ENCODE measurements at regions not wholly inside any gene's neighbourhood (a gene's known extent, or its start where the extent isn't known, plus 50 kb on each side); places are given as distances from the start of the nearest gene placed in this dataset.

DNA sequence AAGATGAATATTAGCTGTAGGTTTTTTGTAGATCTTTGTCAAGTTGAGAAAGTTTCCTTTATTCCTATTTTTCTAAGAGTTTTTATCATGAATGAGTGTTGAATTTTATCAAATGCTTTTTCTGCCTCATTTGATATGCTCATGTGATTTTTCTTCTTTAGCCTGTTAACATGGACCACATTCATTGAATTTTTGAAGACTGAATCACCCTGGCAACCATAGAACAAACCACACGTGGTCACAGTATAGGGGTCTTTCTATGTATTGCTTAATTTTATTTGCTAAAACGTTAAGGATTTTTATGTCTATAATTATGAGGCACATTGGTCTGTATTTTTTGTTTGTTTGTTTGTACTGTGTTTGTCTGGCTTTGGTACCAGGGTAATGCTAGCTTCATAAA, 201.7 kb upstream of the CWC22 start:
- peak; percentile 16 for DNase-seq (ENCODE audit: low read depth)

DNA sequence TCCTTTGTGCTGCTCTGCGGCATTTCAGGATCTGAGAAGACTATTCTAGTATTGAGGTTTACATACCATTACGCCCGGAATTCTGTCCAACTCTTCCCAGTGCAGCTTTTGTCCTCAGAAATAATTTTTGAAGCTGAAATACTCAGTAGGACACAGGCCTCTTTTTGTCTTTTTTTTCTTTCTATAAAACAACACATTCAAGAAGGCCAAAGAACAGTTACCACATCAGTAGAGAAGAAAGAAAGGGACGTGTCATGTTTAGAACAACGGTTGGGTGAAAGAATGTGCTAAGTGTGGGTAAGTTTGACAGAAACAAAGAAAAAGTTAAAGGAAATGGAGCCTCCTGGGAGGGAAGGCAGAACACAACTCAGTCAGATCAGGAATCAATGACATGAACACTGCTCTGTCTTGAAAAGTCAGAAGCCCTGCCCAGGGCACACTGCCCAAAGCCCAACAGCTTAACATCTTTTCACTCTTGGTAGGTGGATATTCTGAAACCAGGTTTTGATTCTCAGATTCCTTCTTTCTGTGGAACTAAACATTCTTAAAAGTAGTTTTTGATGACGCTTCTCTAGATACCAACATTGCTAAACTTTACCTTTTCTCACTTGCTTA, 198.6 kb upstream of the CWC22 start:
- DNase-seq (ENCODE audit: low read depth): no peak

DNA sequence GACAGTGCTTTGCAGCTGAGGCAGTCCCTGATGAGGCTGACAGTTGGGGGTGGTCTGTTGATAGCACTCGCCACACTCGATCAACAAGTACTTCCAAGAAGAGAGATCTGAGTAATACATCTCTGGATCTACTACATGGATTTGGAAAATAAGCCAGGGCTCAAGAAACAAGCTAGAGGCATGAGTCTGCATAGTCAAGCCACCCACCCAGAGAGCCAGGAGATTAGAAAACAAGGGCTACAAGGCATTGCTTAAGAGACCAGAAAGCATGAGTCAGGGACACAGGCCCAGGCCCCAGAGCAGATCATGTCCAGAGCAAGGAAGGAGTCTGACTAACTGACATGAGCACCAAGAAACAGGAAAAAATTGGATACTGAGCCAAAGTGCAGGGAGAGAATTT, 196.9 kb upstream of the CWC22 start:
- peak; percentile 22 for DNase-seq (ENCODE audit: low read depth)

DNA sequence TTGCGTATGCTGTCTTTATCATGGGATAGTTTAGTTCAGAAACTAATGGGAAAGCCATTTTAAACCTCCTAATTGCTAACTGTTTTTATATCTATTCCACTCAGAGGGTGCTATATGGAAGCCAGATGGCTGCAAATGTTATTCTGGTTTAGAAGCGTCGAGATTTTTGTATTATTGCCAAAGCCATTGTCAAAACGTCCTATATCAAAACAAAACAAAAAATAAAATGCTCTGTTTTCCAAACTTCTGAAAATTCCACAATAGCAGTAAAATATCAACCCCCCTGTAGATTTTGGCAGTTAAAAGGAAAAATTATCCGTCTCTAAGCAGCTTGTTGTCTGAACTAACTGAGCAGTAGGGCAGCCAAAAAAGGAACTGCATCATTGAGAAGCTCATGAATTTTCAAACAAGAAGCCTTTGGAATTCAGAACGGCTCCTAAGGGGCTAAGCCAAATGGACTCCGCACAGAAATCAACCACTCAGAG, 195.4 kb upstream of the CWC22 start:
- peak; percentile 16 for DNase-seq (ENCODE audit: low read depth)

DNA sequence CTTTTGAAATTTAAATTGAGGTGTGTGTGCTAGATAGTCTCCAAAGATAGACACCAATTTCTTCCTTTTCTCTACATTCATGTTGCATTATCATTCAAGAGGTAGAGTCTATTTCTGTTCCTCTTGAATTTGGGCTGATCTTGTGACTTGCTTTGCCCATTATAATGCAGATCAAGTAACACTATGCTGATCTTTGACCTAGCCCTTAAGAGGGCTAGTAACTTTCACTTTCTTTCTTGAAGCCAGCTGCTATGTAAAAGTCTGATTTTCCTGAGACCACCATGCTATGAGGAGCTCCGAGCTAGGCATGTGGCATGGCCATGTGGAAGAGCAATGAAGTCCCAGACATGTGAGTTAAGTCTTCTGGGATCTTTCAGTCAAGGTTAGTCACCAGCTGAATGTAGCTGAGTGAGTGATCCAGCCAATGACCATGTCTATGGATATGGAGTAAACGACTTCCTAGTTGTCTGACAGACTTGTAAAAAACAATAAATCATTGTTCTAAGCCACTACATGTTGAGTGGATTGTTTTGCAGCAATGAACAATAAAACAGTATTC, 189.4 kb upstream of the CWC22 start:
- no peak for DNase-seq (ENCODE audit: low read depth)

DNA sequence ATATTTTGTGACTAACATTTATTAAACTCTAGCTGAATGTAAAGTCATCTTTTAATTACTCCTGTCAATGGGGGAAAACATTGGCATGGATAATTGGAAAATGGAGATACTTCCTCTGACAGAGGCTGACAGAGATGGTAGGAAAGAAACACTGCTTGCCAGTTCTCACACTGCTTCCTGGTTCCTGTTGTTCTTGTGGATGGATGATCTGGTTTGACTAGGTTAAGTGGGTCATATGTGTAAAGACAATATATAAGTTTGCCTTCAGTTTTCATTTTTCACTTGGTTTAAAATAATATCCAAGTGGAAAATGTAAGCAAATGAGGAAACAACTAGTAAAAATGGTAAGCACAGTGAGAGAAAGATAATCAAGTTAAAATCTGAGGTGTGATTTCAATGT, 188.8 kb upstream of the CWC22 start:
- DNase-seq (ENCODE audit: low read depth): no peak

DNA sequence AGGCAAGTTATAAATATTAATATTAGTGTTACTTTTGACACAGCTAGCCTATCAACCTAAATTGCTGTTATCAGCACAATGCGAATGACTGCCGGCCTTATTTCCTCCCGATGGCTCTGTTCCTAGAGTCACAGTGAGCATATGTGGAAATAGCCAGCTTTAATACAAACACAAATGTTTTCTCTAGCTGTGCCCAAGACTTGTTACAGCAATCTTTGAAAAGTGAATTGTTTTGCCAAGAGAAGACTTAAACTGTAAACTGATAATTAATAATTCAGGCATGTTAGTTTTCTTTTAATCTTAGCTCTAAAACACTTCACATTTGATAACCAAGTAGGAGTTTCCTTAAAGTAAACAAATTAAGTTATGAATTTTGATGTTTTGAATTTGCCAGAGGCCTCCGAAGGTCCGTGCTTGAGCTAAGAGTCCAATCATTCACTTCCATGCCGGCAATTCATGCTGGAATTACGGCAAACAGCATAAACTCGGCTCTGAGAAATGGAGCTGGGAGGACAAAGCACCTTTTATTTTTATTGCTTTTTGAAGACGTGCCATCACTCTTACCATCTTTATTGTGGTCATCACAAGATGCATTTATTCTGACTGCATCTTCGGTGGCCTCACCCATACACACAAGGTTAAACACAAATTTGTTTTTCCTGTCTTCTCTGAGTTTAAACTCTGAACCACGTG, 184.5 kb upstream of the CWC22 start:
- no peak for DNase-seq (ENCODE audit: low read depth)

DNA sequence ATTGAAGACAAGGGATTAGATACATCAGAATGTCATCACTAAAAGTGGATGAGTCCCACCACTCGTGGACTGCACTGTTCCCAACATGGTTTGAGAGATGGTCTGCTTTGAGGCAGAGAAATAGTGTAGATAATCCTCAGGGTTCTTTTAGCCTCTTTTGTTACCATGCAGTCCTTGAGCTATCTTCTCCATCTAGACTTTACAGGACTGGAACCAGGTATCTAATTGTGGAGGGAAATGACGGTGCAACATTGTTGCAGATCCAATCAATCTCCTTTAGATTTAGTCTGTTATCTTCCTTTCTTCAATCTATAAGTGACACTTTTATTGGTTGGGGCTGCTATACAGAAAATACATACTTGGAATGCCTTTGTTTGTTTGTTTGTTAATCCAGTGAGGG, 183.8 kb upstream of the CWC22 start:
- DNase-seq (ENCODE audit: low read depth): no peak

DNA sequence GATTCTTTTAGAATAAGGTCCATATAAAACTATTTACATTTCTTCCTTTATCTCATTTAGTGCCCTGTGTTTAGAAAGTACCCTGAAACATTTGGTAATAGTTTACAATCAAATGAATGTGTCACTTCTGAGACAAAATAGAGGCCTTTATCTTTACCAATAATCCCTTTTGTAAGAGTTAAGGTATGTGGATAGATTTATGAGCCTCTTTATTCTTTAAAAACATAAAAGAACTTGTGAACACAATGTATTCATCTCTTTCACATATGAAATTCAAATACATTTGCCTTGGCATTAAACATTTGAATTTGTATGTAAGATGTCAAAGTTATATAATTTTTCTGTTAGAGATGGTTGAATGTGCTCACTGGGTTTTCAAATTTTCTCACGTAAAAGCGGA, 180.5 kb upstream of the CWC22 start:
- DNase-seq (ENCODE audit: low read depth): no peak

DNA sequence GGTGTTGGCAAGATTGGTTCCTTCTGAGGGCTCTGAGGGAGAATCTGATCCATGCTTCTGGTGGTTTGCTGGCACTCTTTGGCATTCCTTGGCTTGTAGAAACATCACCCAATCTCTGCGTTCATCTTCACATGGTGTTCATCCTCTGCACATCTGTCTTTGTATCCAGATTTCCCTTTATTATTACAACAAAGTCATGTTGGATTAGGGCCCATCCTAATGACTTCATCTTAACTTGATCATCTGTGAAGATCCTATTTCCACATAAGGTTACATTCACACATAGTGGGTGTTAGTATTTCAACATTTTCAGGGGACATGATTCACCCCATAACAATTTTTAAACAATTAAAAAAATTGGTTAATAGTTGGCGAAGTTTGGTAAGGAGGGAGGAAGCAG, 177.4 kb upstream of the CWC22 start:
- peak; percentile 47 for DNase-seq (ENCODE audit: low read depth)

DNA sequence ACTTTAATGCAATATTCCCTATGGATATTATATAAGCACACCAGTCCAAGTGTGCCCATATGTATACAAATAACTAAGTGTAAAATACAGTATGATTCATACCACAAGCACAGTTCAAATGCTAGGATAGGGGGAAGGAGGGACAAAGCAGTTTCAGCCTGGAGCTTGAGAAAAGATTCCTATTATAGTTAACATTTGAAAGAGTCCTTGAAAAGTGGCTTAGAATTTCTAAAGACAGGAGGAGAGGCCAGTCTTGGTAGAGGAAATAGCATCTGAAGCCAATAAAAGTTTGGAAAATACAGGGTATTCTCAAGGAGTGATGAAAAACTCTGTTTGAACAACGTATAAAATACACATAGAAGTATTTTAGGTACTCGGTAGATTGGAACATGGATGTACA, 173.4 kb upstream of the CWC22 start:
- no peak for DNase-seq (ENCODE audit: low read depth)

DNA sequence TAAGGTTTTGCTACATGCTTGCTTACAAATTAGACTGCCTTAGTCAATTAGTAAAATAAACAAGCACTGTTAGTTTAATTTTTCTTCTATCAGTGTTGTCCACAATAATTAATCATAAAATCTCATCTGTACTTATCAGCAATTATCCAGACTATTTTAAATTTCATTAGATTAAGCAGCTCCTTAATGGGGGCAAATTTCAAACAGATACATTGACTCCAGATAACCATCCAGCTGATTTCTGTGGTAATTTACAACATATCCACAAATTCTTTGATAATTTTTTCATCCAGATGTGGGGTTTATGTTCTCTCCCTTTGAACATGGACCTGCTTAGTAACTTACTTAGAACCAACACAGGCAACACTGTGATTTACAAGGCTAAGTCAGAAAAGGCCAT, 170.4 kb upstream of the CWC22 start:
- DNase-seq (ENCODE audit: low read depth): no peak

DNA sequence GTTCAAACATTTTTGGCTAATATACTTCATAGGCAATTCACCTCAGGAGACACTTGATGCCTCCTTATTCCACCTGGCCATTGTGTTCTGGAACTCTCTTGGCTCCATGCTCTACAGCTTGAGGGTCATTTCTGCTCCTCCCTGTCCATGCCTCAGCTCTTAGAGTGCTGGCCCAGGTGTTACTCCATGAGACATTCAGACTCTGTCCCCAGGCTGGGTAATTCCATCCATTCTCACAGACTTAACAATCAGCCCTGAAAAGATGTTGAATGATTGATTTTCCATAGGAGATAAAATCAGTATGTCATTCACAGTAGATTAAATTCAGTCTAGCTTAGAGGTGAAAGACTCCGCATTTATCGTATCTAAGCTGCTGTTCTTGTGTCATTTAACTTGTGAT, 168.6 kb upstream of the CWC22 start:
- no peak for DNase-seq (ENCODE audit: low read depth)

DNA sequence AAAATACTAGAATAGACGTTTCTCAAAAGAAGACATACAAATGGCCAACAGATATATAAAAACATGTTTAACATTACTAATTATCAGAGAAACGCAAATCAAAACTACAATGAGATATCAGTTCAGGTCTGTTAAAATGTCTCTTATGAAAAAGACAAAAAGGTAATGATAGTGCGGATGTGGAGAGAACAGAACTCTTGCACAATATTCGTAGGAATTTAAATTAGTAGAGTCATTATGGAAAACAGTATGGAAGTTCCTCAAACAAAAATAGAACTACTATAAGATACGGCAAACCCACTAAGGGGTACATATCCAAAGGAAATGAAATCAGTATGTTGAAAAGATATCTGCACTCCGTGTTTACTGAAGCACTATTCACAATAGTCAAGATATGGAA, 167.5 kb upstream of the CWC22 start:
- no peak for DNase-seq (ENCODE audit: low read depth)

DNA sequence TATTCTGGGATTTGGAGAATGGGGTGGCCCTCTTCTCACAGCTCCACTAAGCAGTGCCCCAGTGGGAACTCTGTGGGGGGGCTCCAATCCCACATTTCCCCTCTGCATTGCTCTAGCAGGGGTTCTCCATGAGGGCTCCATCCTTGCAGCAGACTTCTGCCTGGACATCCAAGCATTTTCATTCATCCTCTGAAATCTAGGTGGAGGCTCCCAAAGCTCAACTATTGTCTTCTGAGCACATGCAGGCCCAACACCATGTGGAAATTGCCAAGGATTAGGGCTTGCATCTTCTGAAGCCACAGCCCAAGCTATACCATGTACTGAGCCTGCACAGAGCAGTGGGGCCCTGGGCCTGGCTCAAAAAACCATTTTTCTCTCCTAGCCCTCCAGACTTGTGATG, 162.4 kb upstream of the CWC22 start:
- DNase-seq (ENCODE audit: low read depth): no peak

DNA sequence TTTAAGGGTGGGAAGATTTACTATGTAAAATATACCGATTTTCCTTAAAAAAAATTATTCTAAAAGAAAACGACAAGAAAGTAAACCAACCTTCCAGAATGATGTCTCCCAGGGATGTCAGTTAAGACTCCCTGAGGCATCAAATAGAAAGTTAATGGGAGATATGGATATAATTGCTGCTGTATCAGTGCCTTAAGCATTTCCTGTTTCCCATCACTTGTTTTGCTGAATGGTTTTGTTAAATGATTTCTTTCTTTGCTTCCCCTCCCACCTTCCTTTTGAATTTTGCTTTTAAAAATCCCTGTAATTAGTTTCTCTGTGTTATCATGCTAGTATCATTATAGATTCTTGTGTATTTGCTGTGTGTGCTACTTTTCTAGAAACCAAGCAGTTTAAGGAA, 154.3 kb upstream of the CWC22 start:
- no peak for DNase-seq (ENCODE audit: low read depth)

DNA sequence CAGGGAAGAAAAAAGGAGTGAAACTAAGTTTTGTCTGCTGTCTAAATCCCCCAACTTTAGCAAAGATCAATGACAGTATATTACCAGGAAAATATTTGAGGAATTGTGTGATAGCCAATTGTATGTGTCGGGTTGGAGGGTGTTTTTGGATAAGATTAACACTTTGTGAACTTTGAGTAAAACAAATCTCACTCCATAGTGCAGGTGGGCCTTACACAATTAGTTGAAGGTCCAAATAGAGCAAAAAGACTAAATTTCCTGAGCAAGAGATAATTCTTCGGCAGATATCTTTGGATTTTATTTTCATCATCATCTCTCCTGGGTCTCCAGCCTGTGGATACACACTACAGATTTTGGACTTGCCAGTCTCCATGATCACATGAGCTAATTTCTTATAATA, 152.8 kb upstream of the CWC22 start:
- no peak for DNase-seq (ENCODE audit: low read depth)

DNA sequence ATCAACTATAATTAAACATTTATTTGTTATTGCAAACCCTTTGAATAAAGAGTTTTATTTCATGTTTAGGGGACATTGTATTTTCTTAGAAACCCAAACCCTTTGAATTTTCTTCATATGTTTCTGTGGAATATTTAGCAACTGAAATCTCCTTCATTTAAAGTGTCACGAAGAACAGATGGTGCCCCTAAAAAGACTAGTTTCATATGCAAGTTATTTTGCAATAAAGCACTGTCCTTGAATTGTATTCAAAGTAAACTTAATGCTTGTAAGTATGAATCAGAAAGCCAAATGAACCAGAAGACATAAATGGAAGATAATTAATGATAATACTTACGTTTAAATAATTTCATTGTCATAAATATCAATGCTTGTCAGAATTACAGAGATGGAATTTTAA, 151.9 kb upstream of the CWC22 start:
- DNase-seq (ENCODE audit: low read depth): no peak

DNA sequence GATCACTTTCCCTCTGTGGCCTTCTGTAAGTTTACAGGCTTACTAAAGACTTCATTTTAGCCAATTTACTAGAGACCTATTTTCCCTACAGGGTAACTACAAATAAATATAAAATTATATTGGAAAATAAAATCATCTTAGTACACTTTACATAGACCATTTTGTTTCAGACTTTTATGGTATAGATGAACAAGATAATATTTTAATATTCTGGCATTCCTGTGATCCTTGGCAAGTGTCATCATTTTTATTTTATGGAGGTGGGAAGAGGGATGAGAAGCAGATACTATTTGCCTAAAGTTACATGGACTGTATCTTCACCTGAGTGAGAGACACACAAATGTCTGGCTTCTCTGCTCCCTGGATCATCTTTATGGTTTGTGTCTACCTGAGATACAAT, 149.6 kb upstream of the CWC22 start:
- DNase-seq (ENCODE audit: low read depth): no peak

DNA sequence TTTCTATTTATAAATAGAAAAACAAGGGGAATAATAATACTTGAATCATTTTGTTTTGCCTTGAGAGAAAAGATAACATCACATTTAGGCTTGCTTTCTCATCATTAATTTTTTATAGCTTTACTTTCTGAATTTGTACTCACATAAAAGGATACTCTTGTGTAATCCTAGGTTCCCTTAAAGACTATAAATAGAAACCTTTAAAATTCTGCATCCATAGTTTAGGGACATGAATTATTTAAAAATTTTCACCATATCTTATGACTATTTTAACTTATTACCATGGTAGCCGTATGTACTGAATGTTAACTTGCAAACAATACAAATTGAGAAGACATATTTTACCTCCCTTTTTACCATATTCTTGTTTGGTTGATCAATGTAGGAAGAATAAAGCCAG, 143.5 kb upstream of the CWC22 start:
- DNase-seq (ENCODE audit: low read depth): no peak

DNA sequence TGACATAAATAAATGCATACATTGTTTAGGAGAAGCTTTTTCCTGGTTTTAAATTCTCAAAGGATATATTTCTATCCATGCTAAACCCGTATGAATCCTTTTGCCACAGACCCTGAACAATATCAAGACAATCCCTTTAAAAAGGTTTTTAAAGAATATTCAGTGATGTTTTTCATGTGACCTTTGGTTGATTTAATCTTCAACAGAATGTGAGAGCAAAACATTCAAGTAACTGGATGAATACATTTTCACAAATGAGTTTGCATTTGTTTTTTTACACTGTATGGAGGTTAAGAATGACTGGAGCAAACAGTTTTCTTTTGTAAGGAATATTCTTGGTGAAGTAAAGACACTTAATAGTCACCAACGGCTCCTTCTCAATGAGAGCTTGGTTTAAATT, 139.4 kb upstream of the CWC22 start:
- DNase-seq (ENCODE audit: low read depth): no peak

DNA sequence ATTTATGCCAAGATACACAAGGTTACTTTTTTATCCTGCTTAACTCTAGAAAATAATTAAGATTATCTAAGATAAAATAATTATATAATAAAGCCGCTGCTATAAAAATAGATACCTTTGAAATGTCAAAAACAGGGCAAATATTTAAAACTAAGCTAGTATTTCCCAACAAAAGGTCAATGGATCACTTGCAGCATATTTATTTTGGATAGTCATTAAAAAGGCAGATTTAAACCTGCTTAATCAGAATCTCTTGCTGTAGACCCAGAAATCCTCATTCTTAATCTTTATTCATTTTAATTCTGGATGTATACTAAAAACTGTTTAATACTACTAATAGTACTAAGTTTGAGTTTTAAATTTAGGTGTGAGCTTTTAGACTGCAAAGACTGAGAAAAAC, 139.0 kb upstream of the CWC22 start:
- no peak for DNase-seq (ENCODE audit: low read depth)

DNA sequence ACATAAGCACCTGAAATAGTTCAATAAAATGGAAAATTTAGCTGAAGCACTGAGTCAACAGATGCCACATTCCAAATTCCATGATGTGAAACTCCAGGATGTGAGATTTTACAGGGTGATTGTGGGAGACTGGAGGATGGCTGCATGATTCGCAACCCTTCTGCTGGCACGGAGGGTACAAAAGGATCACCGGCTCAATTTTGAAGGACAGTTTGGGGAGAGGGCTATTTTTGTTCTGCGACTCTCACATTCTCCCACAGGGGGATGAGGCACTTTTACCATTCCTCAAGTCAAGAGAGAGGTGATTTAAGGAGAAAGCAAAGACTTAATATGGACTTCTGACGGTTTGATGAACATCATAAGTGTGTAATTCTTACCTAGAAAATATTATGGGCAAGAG, 138.1 kb upstream of the CWC22 start:
- no peak for DNase-seq (ENCODE audit: low read depth)

DNA sequence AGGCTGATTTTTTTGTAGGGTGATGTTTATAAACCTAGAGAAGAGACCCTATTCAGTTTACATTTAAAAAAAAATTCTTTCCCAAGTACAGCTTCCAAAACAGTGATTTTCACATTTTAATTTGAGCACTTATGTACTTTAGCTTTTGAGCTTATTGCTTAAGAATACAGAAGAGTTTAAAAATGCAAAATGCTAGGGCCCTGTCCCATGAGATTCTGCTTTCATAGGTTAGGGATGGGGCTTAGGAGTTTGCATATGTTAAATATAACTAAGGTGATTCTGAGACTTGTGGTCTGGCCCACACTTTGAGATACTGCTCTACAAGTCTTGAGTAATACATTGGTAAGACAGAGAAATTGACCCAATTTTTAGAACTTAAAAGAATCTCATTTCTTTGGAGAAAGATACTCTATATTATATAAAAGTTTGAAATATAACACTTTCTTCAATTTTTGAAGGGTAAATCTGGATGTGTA, 137.3 kb upstream of the CWC22 start:
- no peak for DNase-seq (ENCODE audit: low read depth)
